Colonic mucosa (tissue), 4 donors: ENCODE measurements at regions not wholly inside any gene's neighbourhood (a gene's known extent, or its start where the extent isn't known, plus 50 kb on each side); places are given as distances from the start of the nearest gene placed in this dataset.

Experiments
- DNase-seq: peaks from one replicate; pipeline ENCODE4 v3.0.0-alpha.2; 2020
- H3K27ac ChIP-seq: fragments of 200-600 bp; one replicate; pipeline ENCODE4 v1.8.0; 2021
- H3K27me3 ChIP-seq: fragments of 200-600 bp; one replicate; pipeline ENCODE4 v1.8.0; 2021
- H3K36me3 ChIP-seq: fragments of 200-600 bp; one replicate; pipeline ENCODE4 v1.8.0; 2021
- H3K4me1 ChIP-seq: fragments of 200-600 bp; one replicate; pipeline ENCODE4 v1.8.0; 2021; ENCODE audit warnings: mild to moderate bottlenecking
- H3K4me3 ChIP-seq: fragments of 200-600 bp; one replicate; pipeline ENCODE4 v1.8.0; 2021
- H3K9ac ChIP-seq, 2 donors: one replicate each; pipeline ENCODE4 v1.7.0; 2013; ENCODE audit warnings: control low read depth in 2 of 2, low read depth in 2 of 2, low read length in 2 of 2
- H3K9me3 ChIP-seq: fragments of 200-600 bp; one replicate; pipeline ENCODE4 v1.8.0; 2021
- CTCF ChIP-seq: fragments of 200-600 bp; IDR thresholded peaks from one replicate; pipeline ENCODE4 v1.8.0; 2022; ENCODE audit warnings: antibody characterized with exemption, mild to moderate bottlenecking
- intact Hi-C: fragments of 100-400 bp; cut with DNase I; formaldehyde crosslinking; loops from one replicate; pipeline ENCODE4 v1.14.1; 2022
- donor health status: healthy.
- donor health status: DM: no; HTN: no; CAD: no.
- donor health status: DM: no; HTN: no; CAD: no.

GRCh38 chr1:29933067-29933466 lies 696.7 kb downstream of the PTPRU start:
- no peak overlapping the region for H3K4me3 ChIP-seq
- no peaks in the 10 kb centered on the region for H3K36me3 ChIP-seq
- H3K4me1 ChIP-seq: no peaks in the 10 kb centered on the region
- no peaks in the 10 kb centered on the region for H3K27me3 ChIP-seq
- H3K27ac ChIP-seq: no peak overlapping the region
- no peak overlapping the region for H3K9ac ChIP-seq
- no peak for TF ChIP-seq CTCF
- intact Hi-C loops: no loop called here
- no peaks in the 10 kb centered on the region for H3K9me3 ChIP-seq
- DNase-seq: no peak

GRCh38 chr1:29932626-29933025 lies 696.3 kb downstream of the PTPRU start:
- intact Hi-C loops: no loop called here

GRCh38 chr1:29931477-29932175 lies 695.3 kb downstream of the PTPRU start:
- Histone ChIP-seq H3K36me3 (no peaks in the 10 kb centered on the region), H3K9me3 (no peaks in the 10 kb centered on the region), H3K4me3 (no peak overlapping the region), H3K9ac (no peak overlapping the region), H3K27me3 (no peaks in the 10 kb centered on the region), H3K27ac (no peak overlapping the region), H3K4me1 (no peaks in the 10 kb centered on the region)
- DNase-seq: no peak
- intact Hi-C loops: no loop called here
- TF ChIP-seq CTCF: no peak

More at GRCh38 chr1:29932626-29933025, 696.3 kb downstream of the PTPRU start:
- TF ChIP-seq CTCF: no peak
- DNase-seq: no peak
- no peak overlapping the region for H3K27ac ChIP-seq
- no peak overlapping the region for H3K4me3 ChIP-seq
- H3K36me3 ChIP-seq: no peaks in the 10 kb centered on the region
- no peaks in the 10 kb centered on the region for H3K27me3 ChIP-seq
- no peaks in the 10 kb centered on the region for H3K9me3 ChIP-seq
- H3K4me1 ChIP-seq: no peaks in the 10 kb centered on the region
- no peak overlapping the region for H3K9ac ChIP-seq

- no peak overlapping the region for H3K27ac ChIP-seq
- no peak overlapping the region for H3K9ac ChIP-seq
- DNase-seq: no peak
- no peak for TF ChIP-seq CTCF
- no peaks in the 10 kb centered on the region for H3K9me3 ChIP-seq
- no peaks in the 10 kb centered on the region for H3K27me3 ChIP-seq
- H3K4me3 ChIP-seq: no peak overlapping the region
- intact Hi-C loops: no loop called here
- no peaks in the 10 kb centered on the region for H3K4me1 ChIP-seq
- H3K36me3 ChIP-seq: no peaks in the 10 kb centered on the region
Measured at GRCh38 chr1:29925058-29925457, 688.7 kb downstream of the PTPRU start.

- Histone ChIP-seq H3K27ac (no peak overlapping the region), H3K4me1 (no peaks in the 10 kb centered on the region), H3K27me3 (no peaks in the 10 kb centered on the region), H3K36me3 (no peaks in the 10 kb centered on the region), H3K9ac (no peak overlapping the region), H3K4me3 (no peak overlapping the region), H3K9me3 (no peaks in the 10 kb centered on the region)
- TF ChIP-seq CTCF: no peak
- intact Hi-C loops: no loop called here
- DNase-seq: no peak
Measured at GRCh38 chr1:29924017-29924431, 687.7 kb downstream of the PTPRU start.
